OCI-LY7 (cell line): ENCODE measurements at regions not wholly inside any gene's neighbourhood (a gene's known extent, or its start where the extent isn't known, plus 50 kb on each side); places are given as distances from the start of the nearest gene placed in this dataset.

ENCODE experiments used
- EZH2phosphoT487 ChIP-seq: fragments of 200-600 bp; sonication (generic); IDR thresholded peaks from 2 replicates; pipeline ENCODE4 v1.6.1; 2018; ENCODE audit warnings: low read depth, borderline replicate concordance, mild to moderate bottlenecking, mixed run types, antibody characterized with exemption, low read length, moderate library complexity, mixed read lengths
- TF ChIP-seq, protein P1 (sequence below): fragments of 200-600 bp; sonication (generic); conservative IDR thresholded peaks from 2 replicates; pipeline ENCODE4 v1.5.1; 2014; ENCODE audit warnings: mild to moderate bottlenecking, antibody characterized with exemption, low read length, moderate library complexity, mixed read lengths

DNA sequence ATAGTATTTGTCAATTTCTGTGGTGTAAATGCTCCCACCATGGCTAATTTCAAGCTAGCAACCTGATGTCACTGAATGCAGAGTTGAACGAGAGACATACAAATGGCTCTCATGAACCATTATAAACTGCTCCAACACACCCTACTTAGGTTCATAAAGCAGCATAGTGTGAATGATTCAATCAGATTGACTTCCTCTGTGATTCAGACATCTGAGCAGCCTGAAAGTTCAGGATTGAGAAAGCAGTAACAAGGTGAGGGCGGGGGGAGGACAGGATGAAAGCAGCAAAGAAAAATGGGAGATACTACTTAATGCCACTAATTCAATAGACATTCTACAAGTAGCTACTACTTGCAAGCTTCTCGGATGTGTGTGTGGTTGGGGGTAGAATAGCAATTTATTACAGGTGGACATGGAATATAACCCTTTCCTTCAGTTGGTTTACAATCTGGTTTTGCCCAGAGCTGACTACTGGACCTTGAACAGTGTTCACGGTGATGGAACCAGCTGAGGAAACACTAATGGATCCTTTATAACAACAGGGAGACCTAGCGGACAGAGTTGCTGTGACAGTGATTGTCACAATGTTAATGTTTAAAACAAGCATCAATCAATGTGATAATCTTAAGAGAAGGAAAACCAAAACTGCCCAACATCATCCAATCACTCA, 52.5 kb upstream of the PELI2 start:
- TF ChIP-seq, protein P1, sequence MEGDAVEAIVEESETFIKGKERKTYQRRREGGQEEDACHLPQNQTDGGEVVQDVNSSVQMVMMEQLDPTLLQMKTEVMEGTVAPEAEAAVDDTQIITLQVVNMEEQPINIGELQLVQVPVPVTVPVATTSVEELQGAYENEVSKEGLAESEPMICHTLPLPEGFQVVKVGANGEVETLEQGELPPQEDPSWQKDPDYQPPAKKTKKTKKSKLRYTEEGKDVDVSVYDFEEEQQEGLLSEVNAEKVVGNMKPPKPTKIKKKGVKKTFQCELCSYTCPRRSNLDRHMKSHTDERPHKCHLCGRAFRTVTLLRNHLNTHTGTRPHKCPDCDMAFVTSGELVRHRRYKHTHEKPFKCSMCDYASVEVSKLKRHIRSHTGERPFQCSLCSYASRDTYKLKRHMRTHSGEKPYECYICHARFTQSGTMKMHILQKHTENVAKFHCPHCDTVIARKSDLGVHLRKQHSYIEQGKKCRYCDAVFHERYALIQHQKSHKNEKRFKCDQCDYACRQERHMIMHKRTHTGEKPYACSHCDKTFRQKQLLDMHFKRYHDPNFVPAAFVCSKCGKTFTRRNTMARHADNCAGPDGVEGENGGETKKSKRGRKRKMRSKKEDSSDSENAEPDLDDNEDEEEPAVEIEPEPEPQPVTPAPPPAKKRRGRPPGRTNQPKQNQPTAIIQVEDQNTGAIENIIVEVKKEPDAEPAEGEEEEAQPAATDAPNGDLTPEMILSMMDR = no peak
- TF ChIP-seq EZH2phosphoT487 = no peak
